Muscle layer of duodenum (tissue), 2 donors: ENCODE measurements at regions not wholly inside any gene's neighbourhood (a gene's known extent, or its start where the extent isn't known, plus 50 kb on each side); places are given as distances from the start of the nearest gene placed in this dataset.
"Not testable (repeated sequence)": the region's sequence is repeated elsewhere in the genome, so short reads cannot be mapped to it uniquely, and the experiment has no call there.

Experiments used
- H3K27ac ChIP-seq: one replicate; pipeline ENCODE4 v1.7.0; 2013; ENCODE audit warnings: mild to moderate bottlenecking, low read length
- H3K27me3 ChIP-seq: one replicate; pipeline ENCODE4 v1.7.0; 2013; ENCODE audit warnings: low read depth, mild to moderate bottlenecking, control low read depth, low read length
- H3K36me3 ChIP-seq, 2 donors: one replicate each; pipeline ENCODE4 v1.7.0; 2013; ENCODE audit warnings: low read length in 2 of 2, control low read depth in 1 of 2, mild to moderate bottlenecking in 1 of 2; ENCODE audit not compliant: insufficient read depth in 2 of 2, control insufficient read depth in 1 of 2
- H3K4me1 ChIP-seq, 2 donors: one replicate each; pipeline ENCODE4 v1.7.0; 2013; ENCODE audit warnings: low read length in 2 of 2, mild to moderate bottlenecking in 2 of 2, control low read depth in 1 of 2, moderate library complexity in 1 of 2; ENCODE audit not compliant: insufficient read depth in 2 of 2, control insufficient read depth in 1 of 2
- H3K4me3 ChIP-seq, 2 donors: one replicate each; pipeline ENCODE4 v1.7.0; 2013; ENCODE audit warnings: low read length in 2 of 2, low read depth in 1 of 2, mild to moderate bottlenecking in 1 of 2
- H3K9me3 ChIP-seq, 2 donors: one replicate each; pipeline ENCODE4 v1.7.0; 2013; ENCODE audit warnings: low read length in 2 of 2, control low read depth in 1 of 2, mild to moderate bottlenecking in 1 of 2; ENCODE audit not compliant: control insufficient read depth in 1 of 2
- donor health status: healthy.

GRCh38 chr18:56443166-56443907, 195.1 kb downstream of the TXNL1 start:
- no peaks in the 10 kb centered on the region for H3K9me3 ChIP-seq
- H3K27me3 ChIP-seq, result no peaks in the 10 kb centered on the region
- H3K4me3 ChIP-seq, result no peak overlapping the region
- no peaks in the 10 kb centered on the region for H3K4me1 ChIP-seq
- H3K36me3 ChIP-seq, result no peaks in the 10 kb centered on the region
- H3K27ac ChIP-seq, result no peak overlapping the region

GRCh38 chr18:56438480-56438879, 199.9 kb downstream of the TXNL1 start:
- H3K4me3 ChIP-seq, H3K27ac ChIP-seq, H3K4me1 ChIP-seq, H3K9me3 ChIP-seq, H3K36me3 ChIP-seq, H3K27me3 ChIP-seq: not testable (repeated sequence)

DNA sequence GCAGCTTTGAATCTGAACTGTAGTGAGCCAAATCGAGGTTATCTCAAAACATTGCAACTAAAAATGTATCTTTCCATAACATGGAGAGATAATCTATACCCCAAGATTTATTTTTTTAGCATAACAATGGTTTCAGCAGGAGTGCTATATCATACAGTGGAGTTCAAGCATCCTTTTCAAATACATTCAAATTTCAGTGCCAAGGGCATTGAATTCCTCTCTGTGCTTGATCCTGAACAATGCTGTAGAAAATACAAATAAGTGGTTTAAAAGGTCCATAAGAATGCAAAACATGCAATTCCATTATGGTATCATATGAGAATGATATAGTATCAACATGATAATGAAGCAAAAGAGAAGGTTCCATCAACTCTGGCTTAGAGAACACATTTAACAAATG, 201.7 kb downstream of the TXNL1 start:
- Histone ChIP-seq H3K4me3 (no peak overlapping the region), H3K9me3 (no peaks in the 10 kb centered on the region), H3K4me1 (no peaks in the 10 kb centered on the region), H3K36me3 (no peaks in the 10 kb centered on the region), H3K27me3 (no peaks in the 10 kb centered on the region), H3K27ac (no peak overlapping the region)

DNA sequence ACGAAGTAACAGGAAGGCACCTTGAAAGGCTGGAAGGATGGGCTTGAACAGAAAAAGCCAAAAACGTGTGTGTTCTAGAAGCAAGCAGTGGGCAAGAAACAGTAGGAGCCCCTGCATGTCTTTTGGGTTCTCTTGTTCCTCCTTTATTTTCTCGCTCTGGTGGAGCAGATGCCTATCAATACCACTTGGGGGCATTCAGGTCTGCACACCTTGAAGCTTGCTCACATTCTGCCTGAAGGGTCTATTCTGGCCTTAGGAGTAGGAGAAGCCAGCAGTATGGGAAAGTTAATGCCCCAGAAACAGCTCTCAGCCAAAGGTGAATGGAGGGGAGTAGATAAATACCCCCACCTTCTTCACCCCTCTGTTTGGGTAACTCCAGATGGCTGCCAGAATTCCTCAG, 204.5 kb downstream of the TXNL1 start:
- no peaks in the 10 kb centered on the region for H3K36me3 ChIP-seq
- no peaks in the 10 kb centered on the region for H3K4me1 ChIP-seq
- no peaks in the 10 kb centered on the region for H3K9me3 ChIP-seq
- H3K27me3 ChIP-seq, result no peaks in the 10 kb centered on the region
- H3K4me3 ChIP-seq, result no peak overlapping the region
- H3K27ac ChIP-seq, result no peak overlapping the region

GRCh38 chr18:56431551-56431950, 206.8 kb downstream of the TXNL1 start:
- Histone ChIP-seq H3K4me3 (no peak overlapping the region), H3K9me3 (peaks cover 0 to 9% of the 10 kb centered on the region in 2 donors), H3K27me3 (no peaks in the 10 kb centered on the region), H3K4me1 (no peaks in the 10 kb centered on the region), H3K27ac (no peak overlapping the region), H3K36me3 (no peaks in the 10 kb centered on the region)

GRCh38 chr18:56423626-56424025, 214.8 kb downstream of the TXNL1 start:
- Histone ChIP-seq H3K36me3 (no peaks in the 10 kb centered on the region), H3K27ac (no peak overlapping the region), H3K4me1 (no peaks in the 10 kb centered on the region), H3K4me3 (no peak overlapping the region), H3K27me3 (no peaks in the 10 kb centered on the region), H3K9me3 (peaks cover 0 to 9% of the 10 kb centered on the region in 2 donors)

GRCh38 chr18:56421647-56422046, 216.7 kb downstream of the TXNL1 start:
- H3K4me3 ChIP-seq, result no peak overlapping the region
- no peak overlapping the region for H3K27ac ChIP-seq
- H3K9me3 ChIP-seq, result no peaks in the 10 kb centered on the region
- no peaks in the 10 kb centered on the region for H3K27me3 ChIP-seq
- no peaks in the 10 kb centered on the region for H3K36me3 ChIP-seq
- H3K4me1 ChIP-seq, result no peaks in the 10 kb centered on the region

- not testable (repeated sequence) for H3K4me3 ChIP-seq, H3K27me3 ChIP-seq, H3K36me3 ChIP-seq, H3K4me1 ChIP-seq, H3K9me3 ChIP-seq, H3K27ac ChIP-seq
These were observed 217.5 kb downstream of the TXNL1 start for GRCh38 chr18:56420868-56421267.

- no peaks in the 10 kb centered on the region for H3K36me3 ChIP-seq
- no peak overlapping the region for H3K27ac ChIP-seq
- H3K4me3 ChIP-seq, result no peak overlapping the region
- H3K9me3 ChIP-seq, result no peaks in the 10 kb centered on the region
- no peaks in the 10 kb centered on the region for H3K27me3 ChIP-seq
- no peaks in the 10 kb centered on the region for H3K4me1 ChIP-seq
These were observed 224.0 kb downstream of the TXNL1 start for GRCh38 chr18:56414357-56414756.

- Histone ChIP-seq H3K27ac (no peak overlapping the region), H3K36me3 (no peaks in the 10 kb centered on the region), H3K9me3 (no peaks in the 10 kb centered on the region), H3K4me3 (no peak overlapping the region), H3K4me1 (no peaks in the 10 kb centered on the region), H3K27me3 (no peaks in the 10 kb centered on the region)
These were observed 224.5 kb downstream of the TXNL1 start for GRCh38 chr18:56413862-56414261.

- no peaks in the 10 kb centered on the region for H3K27me3 ChIP-seq
- H3K36me3 ChIP-seq, result no peaks in the 10 kb centered on the region
- no peaks in the 10 kb centered on the region for H3K9me3 ChIP-seq
- H3K27ac ChIP-seq, result no peak overlapping the region
- H3K4me1 ChIP-seq, result no peaks in the 10 kb centered on the region
- H3K4me3 ChIP-seq, result no peak overlapping the region
These were observed 225.4 kb downstream of the TXNL1 start for GRCh38 chr18:56412951-56413350.

DNA sequence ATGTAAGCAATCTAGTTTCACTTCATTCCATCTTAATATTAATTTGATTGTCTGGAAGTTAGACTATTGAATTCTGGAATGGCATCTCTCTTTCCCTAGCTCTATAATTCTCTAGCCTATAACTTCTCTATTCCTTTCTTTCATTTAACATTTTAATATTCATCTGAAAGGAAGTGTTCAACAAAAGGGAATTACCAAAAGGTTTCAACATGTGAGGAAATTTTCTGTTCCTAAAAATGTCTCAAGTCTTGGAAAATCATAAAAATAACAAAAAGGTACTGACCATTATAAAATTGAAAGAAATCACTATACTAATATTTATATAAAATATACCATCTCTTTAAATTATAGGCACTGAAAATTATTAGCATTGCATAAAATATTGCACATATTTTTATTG, 228.7 kb downstream of the TXNL1 start:
- Histone ChIP-seq H3K9me3 (no peaks in the 10 kb centered on the region), H3K4me1 (no peaks in the 10 kb centered on the region), H3K27ac (no peak overlapping the region), H3K36me3 (no peaks in the 10 kb centered on the region), H3K27me3 (no peaks in the 10 kb centered on the region), H3K4me3 (no peak overlapping the region)
